GM18520 (cell line): ENCODE measurements at regions not wholly inside any gene's neighbourhood (a gene's known extent, or its start where the extent isn't known, plus 50 kb on each side); places are given as distances from the start of the nearest gene placed in this dataset.
"Not testable (repeated sequence)": the region's sequence is repeated elsewhere in the genome, so short reads cannot be mapped to it uniquely, and the experiment has no call there.

Experiments used
- ATAC-seq: cut with Tn5 transposase; IDR thresholded peaks from one replicate; pipeline ENCODE4 v1.9.1; 2021; ENCODE audit not compliant: unreplicated experiment

DNA sequence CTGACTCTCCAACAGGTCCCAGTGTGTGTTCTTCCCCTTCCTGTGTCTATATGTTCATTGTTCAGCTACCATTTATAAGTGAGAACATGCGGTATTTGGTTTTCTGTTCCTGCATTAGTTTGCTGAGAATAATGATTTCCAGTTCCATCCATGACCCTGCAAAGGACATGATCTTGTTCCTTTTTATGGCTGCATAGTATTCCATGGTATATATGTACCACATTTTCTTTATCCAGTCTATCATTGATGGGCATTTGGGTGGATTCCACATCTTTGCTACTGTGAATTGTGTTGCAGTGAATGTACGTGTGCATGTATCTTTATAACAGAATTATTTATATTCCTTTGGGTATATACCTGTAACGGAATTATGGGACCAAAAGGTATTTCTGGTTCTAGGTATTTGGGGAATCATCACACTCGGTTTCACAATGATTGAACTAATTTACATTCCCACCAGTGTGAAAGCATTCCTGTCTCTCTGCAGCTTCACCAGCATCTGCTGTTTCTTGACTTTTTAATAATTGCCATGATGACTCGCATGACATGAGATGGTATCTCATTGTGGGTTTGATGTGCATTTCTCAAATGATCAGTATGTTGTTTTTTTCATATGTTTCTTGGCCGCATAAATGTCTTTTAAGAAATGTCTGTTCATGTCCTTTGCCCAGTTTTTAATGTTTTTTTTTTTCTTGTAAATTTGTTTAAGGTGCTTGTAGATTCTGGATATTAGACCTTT, 60.2 kb downstream of the LSMEM1 start:
- no peak for ATAC-seq

DNA sequence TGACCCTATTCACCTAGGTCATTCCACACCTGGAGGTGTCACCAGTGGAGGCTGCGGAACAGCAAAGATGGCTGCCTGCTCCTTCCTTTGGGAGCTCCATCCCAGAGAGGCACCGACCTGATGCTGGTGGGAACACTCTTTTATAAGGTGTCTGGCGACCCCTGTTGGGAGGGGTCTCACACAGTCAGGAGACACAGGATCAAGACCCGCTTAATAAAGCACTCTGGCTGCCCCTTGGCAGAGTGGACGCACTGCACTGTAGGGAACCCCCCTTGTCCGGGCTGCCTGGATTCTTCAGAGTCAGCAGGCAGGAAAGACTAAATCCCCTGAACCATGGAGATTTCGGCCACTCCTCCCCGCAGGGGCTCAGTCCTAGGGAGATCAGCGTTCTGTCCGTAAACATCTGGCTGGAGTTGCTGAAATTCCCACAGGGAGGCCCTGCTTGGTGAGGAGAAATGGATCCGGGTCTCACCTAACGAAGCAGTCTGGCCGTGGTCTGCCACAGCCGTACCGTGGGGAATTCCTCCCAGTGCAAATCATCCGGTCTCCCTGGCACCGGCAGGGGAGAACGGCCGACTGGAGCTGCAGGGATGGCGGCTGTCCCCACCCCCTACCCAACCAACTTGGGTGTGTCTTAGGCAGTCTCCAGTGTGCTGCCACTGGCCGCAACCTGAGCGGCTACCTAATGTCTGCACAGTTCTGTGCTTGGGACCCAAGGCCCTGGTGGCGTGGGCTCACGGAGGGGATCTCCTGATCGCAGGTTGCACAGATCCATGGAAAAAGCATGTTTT, 66.1 kb downstream of the LSMEM1 start:
- ATAC-seq = no peak

DNA sequence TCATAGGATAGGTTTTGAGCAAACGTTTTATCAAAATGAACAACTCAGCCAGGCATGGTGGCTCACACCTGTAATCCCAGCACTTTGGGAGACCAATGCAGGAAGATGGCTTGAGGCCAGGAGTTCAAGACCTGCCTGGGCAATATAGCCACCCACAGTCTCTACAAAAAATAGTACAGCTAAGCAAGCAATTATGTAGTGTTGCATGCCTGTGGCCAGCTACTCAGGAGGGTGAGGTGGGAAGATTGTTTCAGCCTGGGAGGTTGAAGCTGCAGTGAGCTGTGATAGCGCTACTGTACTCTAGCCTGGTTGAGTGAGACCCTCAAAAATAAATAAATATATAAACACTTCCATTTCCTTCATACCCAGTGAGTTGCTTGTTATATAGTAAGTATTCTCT, 67.1 kb downstream of the LSMEM1 start:
- ATAC-seq = no peak

DNA sequence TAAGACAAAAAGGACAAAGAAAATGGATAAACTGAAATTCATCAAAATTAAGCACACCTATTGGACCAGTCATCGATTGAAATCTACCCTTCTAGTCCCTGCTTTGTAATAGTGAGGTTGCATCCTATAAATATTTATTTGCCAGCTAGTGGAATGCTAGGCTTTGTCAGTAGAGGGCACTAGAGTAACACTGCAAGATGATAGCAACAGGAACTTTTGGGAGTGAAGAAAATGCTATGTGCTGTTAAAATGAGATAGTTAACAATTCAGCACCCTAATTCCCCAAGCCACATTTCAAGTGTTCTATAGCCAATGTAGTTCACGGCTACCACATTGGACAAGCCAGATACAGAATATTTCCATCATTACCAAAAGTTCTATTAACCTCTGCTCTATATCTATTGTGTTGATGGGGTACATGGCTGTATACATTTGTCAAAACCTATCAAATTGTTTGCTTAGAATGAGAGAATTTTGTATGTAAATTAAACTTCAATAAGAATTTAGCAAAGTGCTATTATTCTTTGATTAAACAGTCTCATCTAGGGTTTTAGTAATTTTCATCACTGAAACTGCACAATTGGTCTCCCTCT, 69.8 kb downstream of the LSMEM1 start:
- peak; percentile 88 for ATAC-seq

DNA sequence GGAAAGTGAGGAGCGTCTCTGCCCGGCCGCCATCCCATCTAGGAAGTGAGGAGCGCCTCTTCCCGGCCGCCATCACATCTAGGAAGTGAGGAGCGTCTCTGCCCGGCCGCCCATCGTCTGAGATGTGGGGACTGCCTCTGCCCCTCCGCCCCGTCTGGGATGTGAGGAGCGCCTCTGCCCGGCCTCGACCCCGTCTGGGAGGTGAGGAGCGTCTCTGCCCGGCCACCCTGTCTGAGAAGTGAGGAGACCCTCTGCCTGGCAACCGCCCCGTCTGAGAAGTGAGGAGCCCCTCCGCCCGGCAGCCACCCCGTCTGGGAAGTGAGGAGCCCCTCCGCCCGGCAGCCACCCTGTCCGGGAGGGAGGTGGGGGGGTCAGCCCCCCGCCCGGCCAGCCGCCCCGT, 70.7 kb downstream of the LSMEM1 start:
- ATAC-seq = not testable (repeated sequence)

DNA sequence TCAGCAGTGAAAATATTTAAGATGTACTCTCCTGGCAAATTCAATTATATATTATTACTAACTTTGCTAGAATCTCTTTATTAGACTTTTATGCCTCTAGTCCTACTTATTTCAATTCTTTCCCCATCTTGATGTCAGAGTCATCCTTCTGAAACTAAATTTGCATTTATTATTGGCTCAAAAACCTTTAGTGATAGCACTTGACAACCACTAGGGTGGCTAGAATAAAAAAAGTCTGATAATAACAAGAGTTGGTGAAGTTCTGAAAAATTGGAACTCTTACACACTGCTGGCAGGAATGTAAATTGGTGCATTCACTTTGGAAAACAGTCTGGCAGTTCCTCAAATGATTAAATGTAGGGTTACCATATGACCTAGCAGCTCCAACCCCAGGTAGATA, 73.8 kb downstream of the LSMEM1 start:
- ATAC-seq = no peak

DNA sequence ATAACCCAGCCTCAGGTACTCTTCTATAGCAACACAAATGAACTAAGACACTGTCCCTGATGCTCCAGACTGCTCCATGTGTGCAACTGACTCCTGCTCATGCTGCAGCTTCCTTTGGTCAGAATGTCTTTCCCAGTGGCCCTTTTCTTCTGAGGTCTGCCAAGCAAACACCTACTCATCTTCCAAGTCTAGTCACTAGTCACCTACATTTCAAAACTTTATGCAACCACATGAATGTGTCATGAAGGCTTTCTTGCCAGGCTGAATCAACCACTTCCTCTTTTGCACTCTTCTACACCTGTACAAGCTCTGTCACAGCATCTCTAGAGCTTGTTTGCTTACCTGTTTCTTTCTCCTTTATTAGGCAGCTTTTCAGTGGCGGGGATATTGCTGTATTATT, 75.8 kb downstream of the LSMEM1 start:
- ATAC-seq = peak; percentile 96

DNA sequence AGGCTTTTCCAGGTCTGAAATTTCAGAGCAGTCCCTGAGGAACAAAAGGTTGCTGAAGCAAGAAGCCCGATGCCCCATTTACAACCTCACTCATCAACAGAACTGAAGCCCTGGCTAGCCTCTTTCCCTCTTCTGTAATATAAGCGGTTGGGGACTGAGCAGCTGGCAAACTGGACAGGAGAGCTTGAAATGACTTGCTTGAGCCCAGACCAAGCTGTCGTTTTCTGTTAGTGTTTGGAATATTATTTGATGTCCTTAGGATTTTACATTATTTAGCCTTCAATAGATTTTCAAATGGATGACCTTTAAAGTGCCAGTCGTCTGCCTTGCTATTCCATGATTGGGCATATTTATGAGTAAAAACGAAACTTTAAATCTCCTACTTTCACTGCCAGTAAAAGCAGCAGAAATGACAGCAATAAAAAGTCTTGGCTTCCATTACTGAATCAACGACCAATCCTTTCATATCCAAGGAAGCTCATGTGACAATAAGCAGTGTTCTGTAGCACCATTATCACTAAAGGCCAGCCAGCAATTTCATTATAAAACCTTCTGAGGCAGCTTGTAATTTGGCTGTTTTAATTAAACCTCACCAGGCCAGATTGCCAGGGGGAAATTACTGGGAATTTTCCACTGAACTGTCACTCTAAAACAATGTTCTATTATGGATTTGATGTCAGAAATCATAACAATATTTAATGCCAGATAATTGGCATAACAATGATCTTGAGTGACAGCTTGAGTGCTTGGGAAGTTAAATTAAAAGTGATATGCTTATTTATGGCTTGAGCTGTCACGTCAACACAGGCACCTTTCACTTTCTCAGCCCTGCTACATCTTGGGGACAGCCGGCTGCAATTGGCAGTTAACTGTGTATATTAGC, 85.9 kb downstream of the LSMEM1 start:
- no peak for ATAC-seq

DNA sequence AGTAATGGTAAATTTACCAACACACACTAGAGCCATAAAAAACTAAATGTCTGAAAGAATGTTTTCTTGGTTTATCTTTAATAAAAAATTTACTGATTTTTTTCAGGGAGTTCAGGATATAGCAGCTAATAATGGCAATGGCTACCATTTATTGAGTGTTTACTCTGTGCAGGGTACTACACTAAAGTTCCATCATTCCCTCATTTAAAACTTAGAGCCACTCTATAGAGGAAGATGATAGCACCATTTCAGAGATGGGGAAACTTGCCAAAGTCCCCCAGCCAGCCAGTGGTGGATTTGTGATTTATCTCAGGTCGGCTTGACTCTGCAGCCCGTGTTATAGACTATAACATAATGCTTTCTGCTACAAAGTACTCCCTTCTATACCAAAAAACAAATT, 86.6 kb downstream of the LSMEM1 start:
- ATAC-seq = no peak

DNA sequence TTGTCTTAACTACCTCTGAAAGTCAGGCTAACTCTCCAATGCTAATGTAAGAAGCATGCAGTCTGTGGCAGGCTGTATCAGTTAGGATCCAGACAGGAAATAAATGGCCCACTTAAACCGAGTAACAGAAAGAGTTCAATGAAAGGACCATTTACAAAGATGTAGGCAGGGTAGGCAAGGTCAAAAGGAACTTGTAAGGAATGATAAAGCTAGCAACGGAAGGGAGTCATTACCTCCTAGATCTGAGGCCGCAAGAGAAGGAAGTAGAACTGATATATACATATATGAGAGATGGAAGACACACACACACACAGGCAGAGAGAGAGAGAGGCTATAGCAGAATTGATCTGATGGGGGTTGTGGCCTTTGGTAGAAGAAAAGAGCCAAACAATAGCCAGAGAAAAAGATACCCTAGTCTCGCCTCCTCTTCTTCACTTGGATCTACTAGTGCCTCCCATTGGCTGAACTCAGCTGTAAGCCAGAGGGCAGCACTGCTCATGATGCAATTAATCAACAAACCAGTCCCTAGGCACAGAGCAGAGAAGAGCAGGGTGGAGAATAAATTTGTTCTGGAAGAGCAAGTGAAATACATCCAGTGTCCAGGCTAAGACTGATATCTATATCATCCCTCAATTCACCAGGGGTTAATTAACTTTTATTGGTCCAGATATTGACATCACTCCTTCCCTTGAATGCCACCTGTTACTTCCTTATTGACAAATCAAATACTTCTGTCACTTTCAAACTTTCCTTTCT, 91.2 kb downstream of the LSMEM1 start:
- ATAC-seq = no peak

DNA sequence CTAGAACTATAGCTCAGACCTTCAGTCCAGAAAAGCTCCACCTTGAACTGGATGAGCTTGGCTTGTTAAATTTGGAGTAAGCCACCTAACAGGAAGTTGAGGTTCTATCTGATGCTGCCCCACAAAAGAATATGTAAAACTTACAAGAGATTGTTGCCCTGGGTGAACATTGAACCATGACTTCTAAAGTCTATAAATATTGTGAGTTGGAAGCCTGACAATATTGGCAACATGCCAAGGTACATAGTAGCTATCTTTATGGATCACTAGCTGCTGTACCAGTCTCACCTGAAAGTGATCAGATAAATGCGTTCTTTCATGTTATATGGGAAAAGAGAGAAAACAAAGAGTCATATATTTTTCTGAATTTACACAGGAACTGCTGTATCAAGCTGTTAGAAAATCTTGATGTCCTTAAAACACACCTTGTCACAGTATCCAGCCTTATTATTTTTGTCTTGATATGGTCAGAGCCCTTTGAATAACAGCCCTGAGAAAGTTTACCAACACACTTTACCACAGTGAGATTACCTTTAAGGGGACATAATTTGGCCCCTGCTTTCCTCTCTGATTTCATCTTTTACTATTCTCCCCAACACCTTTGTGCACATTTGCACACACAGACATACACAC, 92.0 kb downstream of the LSMEM1 start:
- ATAC-seq = no peak

DNA sequence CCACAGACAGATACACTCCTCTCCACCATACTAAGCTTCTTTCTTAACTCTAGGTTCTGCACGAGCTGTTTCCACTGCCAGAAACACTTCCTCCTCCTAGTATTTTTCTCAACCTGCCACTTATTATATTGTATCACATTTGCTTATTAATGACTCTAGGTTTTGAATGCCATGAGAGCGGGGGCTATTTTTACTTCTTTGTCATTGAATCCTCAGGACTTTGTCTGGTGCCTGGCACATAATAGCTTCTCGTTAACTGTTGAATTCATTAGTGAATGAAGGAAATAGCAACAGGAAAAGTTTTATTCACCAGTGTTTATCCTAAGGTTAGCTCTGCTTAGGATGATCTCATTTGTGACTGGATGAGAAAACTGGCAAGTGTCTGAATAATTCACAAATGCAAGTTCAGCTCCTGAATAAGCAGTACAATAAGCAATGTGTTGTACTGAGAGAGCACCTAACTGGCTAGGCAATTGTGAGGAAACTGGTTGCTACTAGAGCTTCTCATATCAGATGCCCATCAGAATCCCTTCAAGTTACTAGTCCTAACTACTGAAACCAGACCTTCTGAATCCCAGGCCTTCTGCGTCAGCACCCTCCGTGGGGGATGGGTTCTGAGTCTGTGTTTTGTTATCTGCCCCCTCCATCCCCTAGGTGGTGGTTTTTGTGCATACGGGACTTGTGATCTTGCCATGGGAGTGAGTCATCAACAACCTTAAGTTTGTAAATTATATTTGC, 92.7 kb downstream of the LSMEM1 start:
- no peak for ATAC-seq

DNA sequence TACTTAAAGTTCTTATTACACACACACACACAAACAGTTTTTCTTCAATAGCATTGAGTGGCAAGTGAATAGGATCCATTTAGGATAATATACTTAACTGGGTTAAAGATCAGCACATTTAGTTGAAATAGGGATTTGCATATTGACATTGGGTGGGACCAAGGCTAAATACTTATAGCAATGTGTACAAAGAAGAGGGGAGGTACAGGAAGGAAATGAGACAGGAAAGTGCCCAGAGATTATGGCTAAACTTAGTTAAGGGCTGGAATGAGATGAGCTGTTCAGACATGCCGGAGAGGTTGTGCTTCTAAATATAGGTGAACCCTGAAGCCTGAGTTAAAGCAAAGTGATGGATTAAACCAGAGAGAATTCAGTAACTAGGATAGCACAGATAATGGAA, 95.1 kb downstream of the LSMEM1 start:
- ATAC-seq = no peak

DNA sequence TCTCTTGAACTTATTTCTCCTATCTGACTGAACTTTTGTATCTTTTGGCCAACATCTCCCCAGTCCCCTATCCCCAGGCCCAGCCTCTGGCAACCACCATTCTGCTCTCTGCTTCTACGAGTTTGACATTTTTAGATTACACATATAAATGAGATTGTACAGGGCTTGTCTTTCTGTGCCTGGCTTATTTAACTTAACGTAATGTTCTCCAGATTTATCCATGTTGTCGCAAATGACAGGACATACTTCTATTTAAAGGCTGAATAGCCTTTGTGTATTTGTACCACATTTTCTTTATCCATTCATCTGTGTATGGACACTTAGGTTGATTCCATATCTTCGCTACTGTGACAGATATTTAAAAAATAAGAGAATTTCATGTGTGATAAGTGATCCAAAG, 98.6 kb downstream of the LSMEM1 start:
- no peak for ATAC-seq

DNA sequence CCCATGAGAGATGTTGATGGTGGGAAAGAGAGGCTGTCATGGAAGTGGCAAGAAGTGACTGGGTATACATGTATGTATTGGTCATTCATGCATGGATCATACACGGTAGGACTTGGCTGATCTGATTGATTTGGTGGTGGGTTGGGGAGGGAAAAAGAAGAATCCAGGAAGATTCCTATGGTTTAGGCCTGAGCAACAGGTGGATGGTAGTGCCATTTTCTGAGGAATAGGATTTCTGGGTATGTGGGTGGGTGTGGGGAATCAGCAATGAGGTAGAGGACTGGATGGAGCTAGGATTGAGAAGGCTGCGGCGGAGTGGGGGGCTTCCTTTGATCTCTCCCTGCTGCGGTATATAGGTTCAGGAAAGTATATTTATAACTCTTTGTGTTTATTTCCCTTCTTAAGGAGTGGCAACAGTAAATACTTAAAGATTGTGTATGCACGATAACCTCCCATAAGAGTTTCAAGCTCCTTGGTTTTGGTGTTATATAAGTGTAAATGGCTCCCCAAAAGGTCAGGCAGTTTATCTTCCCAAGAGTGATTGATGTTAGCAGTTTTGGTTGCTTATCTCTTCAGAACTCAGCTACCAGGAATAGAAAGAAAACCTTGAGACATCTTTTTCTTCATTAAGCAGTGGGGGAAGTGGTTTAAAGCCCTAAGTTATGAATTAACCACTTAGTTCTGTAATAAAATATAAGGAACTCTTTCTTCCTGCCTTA, 100.1 kb downstream of the LSMEM1 start:
- no peak for ATAC-seq

DNA sequence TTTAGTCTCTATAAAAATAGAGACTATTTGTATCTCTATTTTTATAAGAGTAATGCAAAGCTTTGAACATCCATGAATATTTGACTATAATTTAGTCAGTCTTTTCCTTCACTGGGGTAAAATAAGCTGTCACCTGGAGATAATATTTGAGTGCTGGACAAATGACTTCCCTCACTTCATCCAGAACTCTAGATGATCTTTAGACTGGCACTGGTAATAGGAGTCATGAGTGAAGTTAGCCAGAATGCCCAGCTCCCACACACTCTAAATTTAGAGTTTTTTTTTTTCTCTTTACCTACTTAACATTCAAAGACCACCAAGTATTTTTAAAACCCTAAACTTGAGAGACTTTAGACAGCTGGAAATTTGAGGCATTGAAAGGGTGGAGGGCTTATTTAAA, 100.7 kb downstream of the LSMEM1 start:
- ATAC-seq = no peak

DNA sequence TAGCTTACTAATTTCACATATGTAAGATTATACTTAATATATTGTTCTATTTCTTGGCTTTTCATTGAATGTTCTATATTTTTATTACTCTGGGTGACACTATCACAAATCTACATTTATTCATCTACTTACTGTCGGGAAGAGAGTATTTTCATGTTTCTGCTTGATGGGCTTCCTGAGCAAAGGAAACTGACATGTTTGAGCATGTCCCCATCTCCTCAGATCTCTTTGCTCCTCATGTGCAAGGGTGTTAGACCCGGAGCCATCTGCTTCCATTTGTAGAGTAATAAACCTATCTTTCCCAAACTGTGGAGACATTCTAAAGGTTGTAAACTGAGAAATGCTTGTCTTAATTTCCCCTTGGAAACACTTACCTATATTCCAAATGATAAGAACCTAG, 103.5 kb downstream of the LSMEM1 start:
- ATAC-seq = no peak

DNA sequence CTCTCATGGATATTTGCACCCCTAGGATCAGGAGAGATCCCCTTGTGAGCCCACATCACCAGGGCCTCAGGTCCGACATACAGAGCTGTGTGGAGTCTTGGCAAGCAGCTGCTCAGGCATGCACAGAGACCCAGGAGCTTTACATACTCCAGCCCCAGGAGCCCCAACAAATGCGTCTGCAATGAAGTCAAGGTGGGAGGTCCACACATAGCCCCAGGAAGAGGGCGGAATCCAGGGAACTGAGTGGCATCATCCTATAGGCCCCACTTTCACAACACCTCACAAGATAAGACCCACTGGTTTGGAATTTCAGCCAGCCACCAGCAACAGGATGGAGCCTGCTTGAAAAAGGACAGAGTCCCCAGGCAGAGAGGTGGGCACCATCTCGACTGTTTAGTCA, 106.7 kb downstream of the LSMEM1 start:
- no peak for ATAC-seq
